ENCODE measurements at regions not wholly inside any gene's neighbourhood (a gene's known extent, or its start where the extent isn't known, plus 50 kb on each side); places are given as distances from the start of the nearest gene placed in this dataset.

DNA sequence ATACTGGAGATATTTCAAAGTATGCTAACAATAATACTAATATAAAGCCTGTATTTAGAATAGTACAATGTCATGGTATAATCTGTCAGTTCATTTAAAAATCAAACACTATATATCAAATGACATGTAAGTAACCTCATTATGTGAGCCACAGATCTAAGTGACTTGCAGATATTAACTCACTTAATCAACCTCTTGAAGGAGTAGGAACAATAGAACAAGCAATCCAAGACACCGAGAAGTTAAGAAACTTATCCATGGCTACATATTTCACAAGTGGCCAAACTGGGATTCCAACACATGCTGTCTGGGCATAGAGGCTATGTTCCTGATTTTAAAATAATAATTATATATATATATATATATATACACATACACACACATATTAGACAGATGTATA is 554.0 kb downstream of the ARAP2 start:
- H3K27ac ChIP-seq (ENCODE audit: low read length): no peak overlapping the region
- TF ChIP-seq TCF7L2 (IDR thresholded peaks at IDR 0.05; ENCODE audit: low read depth, low read length) (no peak), CTCF (IDR thresholded peaks at IDR 0.05) (no peak), POLR2AphosphoS5 (IDR thresholded peaks at IDR 0.05; ENCODE audit: low read depth, low read length) (no peak), SIN3A (IDR thresholded peaks at IDR 0.05; ENCODE audit: borderline replicate concordance, insufficient read depth, low read depth, low read length) (no peak), REST (IDR thresholded peaks at IDR 0.05; ENCODE audit: insufficient read depth in 1 of 2, low read depth in 2 of 2, low read length in 1 of 2) (no peak)
- no peaks in the 10 kb centered on the region for H3K36me3 ChIP-seq (ENCODE audit: control insufficient read depth, insufficient read depth, low read length)
- POLR2A ChIA-PET: no interaction called here
- no peak for ATAC-seq
- in situ Hi-C loops (cut with HindIII; ENCODE audit: low pct_unique_long_range_greater_than_20kb, low sequenced_read_pairs) (no loop called here), intact Hi-C loops (cut with micrococcal nuclease; ENCODE audit: unreplicated experiment) (no loop called here)
- BruUV-seq (replicated peaks): no TSS peak
- no peak overlapping the region for H3K4me3 ChIP-seq (ENCODE audit: low read depth in 2 of 2, low read length in 2 of 2)
- DNase-seq (ENCODE audit: low read depth, low spot score): no peak
- CTCF ChIA-PET: no interaction called here
- no peaks in the 10 kb centered on the region for H3K9me3 ChIP-seq (ENCODE audit: control insufficient read depth, insufficient read depth, low read depth, low read length)
- no peaks in the 10 kb centered on the region for H3K4me1 ChIP-seq (ENCODE audit: control insufficient read depth, insufficient read depth, low read length)
- no peaks in the 10 kb centered on the region for H3K27me3 ChIP-seq (ENCODE audit: control insufficient read depth, insufficient read depth, low read length)

DNA sequence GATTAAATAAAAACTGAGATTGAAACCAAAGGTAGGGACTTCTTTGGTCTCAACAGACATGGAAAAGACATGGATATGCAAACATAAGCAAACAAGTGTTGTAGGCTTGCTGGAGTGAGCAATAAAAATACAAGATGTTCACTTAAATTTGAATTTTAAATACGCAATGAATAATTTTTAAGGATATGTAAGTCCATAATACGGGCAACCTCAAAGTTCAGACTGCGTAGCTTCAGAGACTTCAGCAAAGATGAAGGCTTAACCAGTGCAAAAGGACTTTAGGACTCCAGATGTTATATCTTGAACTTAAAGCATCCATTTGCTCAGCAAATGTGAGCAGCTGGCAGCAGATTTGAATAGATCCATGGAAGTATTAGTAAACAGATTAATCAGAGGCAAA is 549.3 kb downstream of the ARAP2 start:
- CTCF ChIA-PET: no interaction called here
- no peaks in the 10 kb centered on the region for H3K27me3 ChIP-seq (ENCODE audit: control insufficient read depth, insufficient read depth, low read length)
- no peak overlapping the region for H3K27ac ChIP-seq (ENCODE audit: low read length)
- in situ Hi-C loops (cut with HindIII; ENCODE audit: low pct_unique_long_range_greater_than_20kb, low sequenced_read_pairs) (no loop called here), intact Hi-C loops (cut with micrococcal nuclease; ENCODE audit: unreplicated experiment) (no loop called here)
- POLR2A ChIA-PET: no interaction called here
- no peak for TF ChIP-seq POLR2AphosphoS5 (IDR thresholded peaks at IDR 0.05; ENCODE audit: low read depth, low read length)
- no peak for TF ChIP-seq SIN3A (IDR thresholded peaks at IDR 0.05; ENCODE audit: borderline replicate concordance, insufficient read depth, low read depth, low read length)
- DNase-seq (ENCODE audit: low read depth, low spot score): no peak
- H3K9me3 ChIP-seq (ENCODE audit: control insufficient read depth, insufficient read depth, low read depth, low read length): no peaks in the 10 kb centered on the region
- H3K4me1 ChIP-seq (ENCODE audit: control insufficient read depth, insufficient read depth, low read length): no peaks in the 10 kb centered on the region
- ATAC-seq: no peak
- no TSS peak for BruUV-seq (replicated peaks)
- H3K36me3 ChIP-seq (ENCODE audit: control insufficient read depth, insufficient read depth, low read length): no peaks in the 10 kb centered on the region
- H3K4me3 ChIP-seq (ENCODE audit: low read depth in 2 of 2, low read length in 2 of 2): no peak overlapping the region

DNA sequence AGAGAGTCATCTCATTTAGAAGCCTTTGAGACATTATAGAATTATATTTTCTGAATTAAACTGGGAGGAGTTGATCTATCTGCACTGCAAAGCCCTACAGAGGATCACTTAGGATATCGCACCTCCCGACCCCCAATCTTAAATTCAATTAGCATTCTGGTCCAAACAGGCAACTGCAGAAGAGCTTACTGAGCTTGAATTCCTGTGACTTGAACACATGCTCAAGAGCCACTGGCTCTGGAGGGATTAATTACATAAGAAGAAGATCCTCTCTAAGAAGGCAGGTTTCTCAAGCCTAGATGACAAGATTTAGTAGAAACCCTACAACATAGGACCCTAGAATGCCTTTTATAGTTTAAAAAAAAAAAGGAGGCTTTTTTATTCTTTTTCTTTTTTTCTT is 548.9 kb downstream of the ARAP2 start:
- TF ChIP-seq POLR2AphosphoS5 (IDR thresholded peaks at IDR 0.05; ENCODE audit: low read depth, low read length): no peak
- no peak for TF ChIP-seq SIN3A (IDR thresholded peaks at IDR 0.05; ENCODE audit: borderline replicate concordance, insufficient read depth, low read depth, low read length)
- TF ChIP-seq TCF7L2 (IDR thresholded peaks at IDR 0.05; ENCODE audit: low read depth, low read length): no peak
- TF ChIP-seq REST (IDR thresholded peaks at IDR 0.05; ENCODE audit: insufficient read depth in 1 of 2, low read depth in 2 of 2, low read length in 1 of 2): no peak
- TF ChIP-seq CTCF (IDR thresholded peaks at IDR 0.05): no peak
- H3K4me1 ChIP-seq (ENCODE audit: control insufficient read depth, insufficient read depth, low read length): no peaks in the 10 kb centered on the region
- intact Hi-C loops (cut with micrococcal nuclease; ENCODE audit: unreplicated experiment) (no loop called here), in situ Hi-C loops (cut with HindIII; ENCODE audit: low pct_unique_long_range_greater_than_20kb, low sequenced_read_pairs) (no loop called here)
- ChIA-PET POLR2A (no interaction called here), CTCF (interaction anchor here (0.6 kb wide), 1 partner anchor 49 kb away, joined by 3 read pairs; no protein-coding TSS in a partner anchor)
- H3K27ac ChIP-seq (ENCODE audit: low read length): no peak overlapping the region
- H3K36me3 ChIP-seq (ENCODE audit: control insufficient read depth, insufficient read depth, low read length): no peaks in the 10 kb centered on the region
- no TSS peak for BruUV-seq (replicated peaks)
- H3K9me3 ChIP-seq (ENCODE audit: control insufficient read depth, insufficient read depth, low read depth, low read length): no peaks in the 10 kb centered on the region
- no peak overlapping the region for H3K4me3 ChIP-seq (ENCODE audit: low read depth in 2 of 2, low read length in 2 of 2)
- H3K27me3 ChIP-seq (ENCODE audit: control insufficient read depth, insufficient read depth, low read length): no peaks in the 10 kb centered on the region
- ATAC-seq: no peak
- DNase-seq (ENCODE audit: low read depth, low spot score): no peak

Data from Panc1 (cell line).